Stimulated activated CD4-positive, alpha-beta T cell treated with anti-CD3 and anti-CD28 coated beads, TNF-alpha, amount 100 ng/mL, for 4 hours (primary cell): ENCODE measurements at regions not wholly inside any gene's neighbourhood (a gene's known extent, or its start where the extent isn't known, plus 50 kb on each side); places are given as distances from the start of the nearest gene placed in this dataset.
"Not testable (repeated sequence)": the region's sequence is repeated elsewhere in the genome, so short reads cannot be mapped to it uniquely, and the experiment has no call there.

Experiments
- DNase-seq, 3 experiments: peaks; one replicate each; pipeline ENCODE4 v3.0.0-alpha.2; 2020; ENCODE audit warnings: low read depth in 3 of 3

- no peak for DNase-seq
Observed at GRCh38 chr21:35603494-35603893, 456.8 kb downstream of the SETD4 start.

DNA sequence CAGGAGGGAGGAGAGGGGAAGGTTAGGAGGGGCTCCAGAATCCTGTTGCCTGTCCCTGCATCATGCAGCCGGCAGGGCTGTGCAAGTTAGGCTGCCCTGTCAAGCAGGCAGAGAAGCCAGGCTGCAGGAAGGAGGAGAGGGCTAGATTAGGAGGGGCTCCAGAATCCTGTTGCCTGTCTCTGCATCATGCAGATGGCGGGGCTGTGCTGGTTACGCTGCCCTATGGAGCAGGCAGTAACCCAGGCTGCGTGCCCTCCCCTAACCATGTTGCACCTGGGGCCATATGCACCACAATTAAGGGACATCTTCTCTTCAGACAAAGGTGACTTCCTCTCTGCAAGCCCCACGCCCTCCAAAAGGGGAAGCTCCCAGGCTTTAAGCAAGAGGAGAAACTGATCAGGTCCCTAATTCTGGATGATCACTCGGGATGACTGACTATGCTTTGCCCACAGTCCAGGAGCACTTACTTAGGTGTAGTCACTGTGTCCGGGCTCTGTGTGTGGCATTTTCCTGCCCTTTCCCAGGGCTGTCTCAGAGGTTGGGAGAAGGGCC is 457.4 kb downstream of the SETD4 start:
- DNase-seq = no peak

GRCh38 chr21:35601211-35601610 is 459.1 kb downstream of the SETD4 start:
- no peak for DNase-seq

- no peak for DNase-seq
Observed at GRCh38 chr21:35599164-35599563, 461.2 kb downstream of the SETD4 start.

- no peak for DNase-seq
Observed at GRCh38 chr21:35597750-35598339, 462.5 kb downstream of the SETD4 start.

- no peak for DNase-seq
Observed at GRCh38 chr21:35594905-35595304, 465.4 kb downstream of the SETD4 start.

DNA sequence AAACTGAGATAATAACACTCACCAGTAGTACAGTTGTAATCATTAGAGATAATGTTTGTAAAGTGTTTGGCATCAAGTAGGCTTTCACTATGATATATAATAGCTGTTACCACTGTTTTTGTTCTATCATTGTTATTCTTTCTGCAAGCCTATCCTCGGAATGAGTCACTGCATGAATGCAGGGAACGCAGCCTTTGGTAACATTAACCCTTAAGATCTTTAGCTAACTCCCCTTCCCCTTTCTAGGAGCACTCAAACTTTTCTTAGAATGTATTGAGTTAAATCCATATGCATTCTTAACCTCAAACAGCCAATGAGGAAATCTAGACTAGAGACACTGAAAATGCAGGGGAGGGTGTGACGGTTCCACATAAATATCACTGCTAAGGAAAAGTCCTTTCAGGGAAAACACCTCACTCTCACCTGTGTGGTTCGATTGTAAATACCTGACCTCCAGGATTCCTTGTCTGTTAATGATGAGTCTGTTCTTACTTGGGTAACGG is 467.3 kb downstream of the SETD4 start:
- no peak for DNase-seq

DNA sequence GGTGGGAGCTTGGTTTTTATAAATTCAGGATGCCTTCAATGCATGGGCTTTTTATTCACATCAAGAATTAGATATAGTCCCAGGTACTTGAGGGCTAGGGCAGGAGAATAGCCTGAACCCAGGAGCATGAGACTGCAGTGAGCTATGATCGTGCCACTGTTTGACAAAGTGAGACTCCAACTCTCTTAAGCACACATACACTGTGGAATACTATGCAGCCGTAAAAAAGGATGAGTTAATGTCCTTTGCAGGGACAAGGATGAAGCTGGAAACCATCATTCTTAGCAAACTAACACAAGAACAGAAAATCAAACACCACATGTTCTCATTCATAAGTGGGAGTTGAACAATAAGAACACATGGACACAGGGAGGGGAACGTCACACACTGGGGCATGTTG is 470.0 kb downstream of the SETD4 start:
- not testable (repeated sequence) for DNase-seq

- DNase-seq = no peak
Observed at GRCh38 chr21:35587841-35588380, 472.4 kb downstream of the SETD4 start.

GRCh38 chr21:35586305-35586704 is 474.0 kb downstream of the SETD4 start:
- DNase-seq = no peak

- DNase-seq = no peak
Observed at GRCh38 chr21:35585878-35586277, 474.4 kb downstream of the SETD4 start.

DNA sequence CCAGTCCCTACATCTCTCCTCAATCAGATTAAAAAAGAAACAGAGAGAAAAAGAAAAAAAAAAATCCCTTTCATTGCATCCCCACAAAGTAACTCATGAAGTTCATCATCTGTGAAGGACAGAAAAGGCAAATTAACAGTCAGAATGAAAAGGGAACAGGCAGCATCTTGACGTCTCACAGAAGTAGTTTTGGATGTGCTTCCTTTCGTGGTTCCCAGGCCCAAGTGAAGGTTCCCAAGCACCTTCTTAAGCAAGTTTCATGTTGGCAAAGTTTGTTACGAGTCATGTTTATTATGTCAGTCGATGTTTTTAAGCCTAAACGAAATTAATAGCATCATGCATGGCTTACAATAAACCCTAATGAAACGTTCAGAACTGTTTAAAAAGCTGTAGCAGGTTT is 475.2 kb downstream of the SETD4 start:
- DNase-seq = no peak

DNA sequence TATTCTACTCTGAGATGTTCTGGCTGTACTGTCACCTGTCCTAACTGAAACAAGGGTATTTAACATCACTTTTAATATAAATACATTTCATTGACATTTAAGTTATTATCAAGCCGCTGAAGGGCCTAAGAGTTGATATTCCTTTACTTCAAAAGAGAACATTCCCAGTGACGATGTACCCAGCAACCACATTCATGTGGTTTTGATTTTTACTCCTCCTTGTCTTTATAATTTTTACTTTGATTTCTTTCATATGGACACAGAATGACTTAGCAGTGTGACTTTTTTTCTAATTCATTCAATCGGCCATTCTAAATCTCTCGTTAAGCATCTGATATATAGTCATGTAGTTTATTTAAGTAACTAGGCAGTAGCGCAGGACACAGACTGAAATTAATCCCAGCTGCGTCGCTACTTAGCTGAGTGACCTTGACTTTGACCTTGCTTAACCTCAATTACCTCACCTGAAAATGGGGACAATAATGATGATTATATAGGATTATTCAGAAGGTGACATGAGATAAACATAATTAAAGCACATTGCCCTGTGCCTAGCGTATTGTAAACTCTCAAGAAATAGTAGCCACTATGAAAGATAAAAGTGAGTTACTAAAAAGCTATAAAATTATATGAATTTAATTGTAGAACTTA is 476.6 kb downstream of the SETD4 start:
- DNase-seq = no peak

DNA sequence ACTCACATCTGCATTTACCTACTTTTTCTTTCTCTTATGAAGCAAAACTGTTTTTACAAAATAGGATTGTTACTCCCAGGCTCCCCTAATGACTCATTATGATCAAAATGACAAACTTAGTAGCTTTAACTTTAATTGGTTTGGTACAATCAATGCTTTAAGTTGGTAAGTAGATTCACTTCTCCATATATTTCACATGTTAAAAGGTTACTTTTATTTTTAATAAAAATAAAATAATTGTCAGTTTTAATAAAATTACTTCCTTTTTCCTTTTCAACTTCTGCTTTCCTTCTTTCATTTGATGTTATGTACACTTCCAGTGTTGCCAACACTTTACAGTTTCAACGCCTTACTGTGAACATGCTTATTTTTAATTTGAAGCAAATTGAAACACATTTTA is 477.6 kb downstream of the SETD4 start:
- no peak for DNase-seq

DNA sequence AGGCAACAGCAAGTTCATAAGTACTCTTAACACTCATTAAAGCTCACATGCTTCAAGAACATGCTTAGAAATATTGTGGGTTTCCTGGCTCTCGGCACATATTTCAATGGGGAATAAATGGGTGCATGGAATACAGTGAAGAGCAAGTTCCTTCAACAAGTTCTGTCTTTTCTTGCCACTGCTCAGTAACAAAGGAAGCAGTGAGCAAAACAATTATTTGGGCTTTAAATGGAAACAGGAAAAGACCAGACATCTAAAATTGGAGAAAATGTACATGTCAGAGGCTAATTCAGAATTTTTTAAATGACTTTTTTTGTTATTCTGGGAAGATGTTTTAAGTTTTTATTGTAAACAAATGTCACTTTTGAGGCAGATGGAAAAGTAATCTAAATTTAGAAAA is 478.7 kb downstream of the SETD4 start:
- no peak for DNase-seq

DNA sequence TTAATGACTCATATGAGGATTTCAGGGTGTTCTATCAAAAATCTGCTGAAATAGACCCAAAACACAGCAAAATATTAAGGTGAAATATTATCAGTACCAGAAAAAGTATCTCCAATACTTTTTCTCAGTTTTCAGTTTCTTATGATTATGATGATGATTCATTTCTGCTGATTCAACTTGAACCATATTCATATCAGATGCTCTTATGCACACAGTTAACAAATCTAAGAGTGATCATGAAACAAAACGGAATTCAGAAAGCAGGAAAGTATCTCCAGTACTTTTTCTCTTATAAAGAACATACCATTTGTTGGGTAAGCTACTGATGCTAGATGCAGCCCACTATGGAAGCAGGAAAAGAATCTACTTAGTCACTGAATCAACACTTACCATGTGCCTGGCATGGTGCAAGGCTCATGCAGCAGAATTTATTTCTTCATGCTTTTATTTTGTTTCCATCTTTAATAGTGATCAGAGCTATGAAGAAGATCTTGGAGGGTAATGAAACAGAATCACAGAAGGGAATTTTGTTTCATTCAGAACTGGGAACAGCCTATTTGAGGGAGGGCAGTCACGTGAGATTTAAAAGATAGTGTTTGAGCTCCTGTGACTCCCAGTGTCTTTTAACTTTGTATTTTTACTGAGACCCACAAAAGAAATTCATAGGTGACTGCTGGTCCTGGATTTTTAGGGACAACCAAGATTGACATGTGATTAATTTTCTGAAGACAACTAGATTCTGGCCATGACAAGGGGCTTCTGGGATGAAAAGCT is 480.6 kb downstream of the SETD4 start:
- no peak for DNase-seq

DNA sequence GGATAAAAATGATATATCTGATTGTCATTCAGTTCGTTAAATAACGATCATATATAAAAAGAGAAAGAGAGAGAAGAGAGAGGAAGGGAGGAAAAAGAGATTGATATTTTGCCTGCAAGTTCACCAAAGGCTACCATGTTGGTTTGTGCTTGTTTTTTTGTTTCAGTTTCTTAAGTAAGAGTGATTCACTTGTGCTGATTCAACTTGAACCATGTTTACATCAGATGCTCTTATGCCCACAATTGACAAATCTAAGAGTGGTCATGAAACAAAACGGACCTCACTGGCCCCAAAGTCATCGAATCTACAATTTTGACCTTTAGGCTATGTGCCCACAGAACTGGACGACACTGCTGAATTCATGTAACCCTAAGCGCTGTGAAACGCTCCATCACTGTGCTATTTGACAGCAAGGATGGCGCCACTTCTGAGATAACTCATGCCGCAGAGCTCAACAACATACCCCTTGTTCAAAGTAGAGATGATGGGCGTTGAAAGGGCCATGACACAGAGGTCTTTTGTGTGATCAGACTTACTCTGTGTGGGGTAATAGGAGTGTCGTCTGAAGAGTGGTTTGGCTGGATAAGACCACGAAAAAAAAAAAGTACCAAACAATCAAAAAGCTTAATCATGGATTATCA is 481.4 kb downstream of the SETD4 start:
- DNase-seq = no peak

DNA sequence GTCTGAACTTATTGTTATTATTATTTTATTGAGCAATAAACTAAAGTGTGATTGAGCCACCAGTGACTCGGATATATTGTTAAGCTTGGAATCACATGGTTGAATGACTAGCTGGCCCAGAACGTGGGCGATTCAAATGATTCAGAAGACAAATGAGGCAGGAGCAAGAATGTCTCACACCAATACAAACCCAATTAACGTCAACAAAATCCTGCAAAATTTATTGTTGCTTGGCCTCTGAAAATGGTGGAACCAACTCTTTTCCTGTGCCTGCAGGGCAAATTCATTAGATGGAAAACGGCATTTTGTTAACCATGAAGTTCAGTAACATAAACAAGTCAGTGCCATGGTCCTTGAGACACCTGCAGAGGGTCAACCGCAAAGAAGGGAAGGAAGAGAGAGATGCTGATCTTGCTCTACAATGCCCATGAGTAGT is 482.0 kb downstream of the SETD4 start:
- DNase-seq = no peak

DNA sequence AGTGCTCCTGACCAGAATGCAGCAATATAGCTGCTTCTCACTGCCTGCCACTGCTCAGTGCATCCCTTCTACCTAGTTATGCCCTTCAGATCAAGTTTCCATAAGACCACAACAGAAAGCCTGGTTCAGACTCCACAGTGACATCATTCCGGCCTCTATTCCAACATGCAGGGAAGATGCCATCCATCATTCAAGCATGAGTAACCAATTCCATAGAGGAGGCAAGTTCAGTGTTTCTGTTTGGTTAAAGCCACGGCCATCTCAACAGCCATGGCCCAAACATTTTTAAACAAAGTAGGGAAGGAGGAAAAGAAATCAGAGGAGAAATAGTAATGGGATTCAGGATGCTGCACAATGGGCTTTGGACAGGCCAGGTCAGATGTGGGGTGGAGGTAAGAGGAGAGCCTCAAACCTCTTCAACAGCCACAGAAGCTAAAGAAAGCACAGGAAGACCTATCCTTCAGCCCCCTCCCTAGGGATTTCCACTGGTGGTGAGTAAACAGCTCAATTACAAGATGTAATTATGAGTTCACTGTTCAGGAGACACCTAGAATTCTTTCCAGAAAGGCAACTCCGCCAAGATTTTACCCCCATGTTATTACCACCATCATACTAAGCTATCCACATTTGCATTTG is 484.9 kb downstream of the SETD4 start:
- no peak for DNase-seq

- DNase-seq = no peak
Observed at GRCh38 chr21:35573472-35574374, 486.6 kb downstream of the SETD4 start.
